ENCODE measurements at regions not wholly inside any gene's neighbourhood (a gene's known extent, or its start where the extent isn't known, plus 50 kb on each side); places are given as distances from the start of the nearest gene placed in this dataset.
"Not testable (repeated sequence)": the region's sequence is repeated elsewhere in the genome, so short reads cannot be mapped to it uniquely, and the experiment has no call there.

GRCh38 chr5:171553817-171554216 lies 134.4 kb downstream of the FGF18 start:
- H3K4me3 Mint-ChIP-seq (ENCODE audit: low read depth); H3K27ac Mint-ChIP-seq; H3K36me3 Mint-ChIP-seq (ENCODE audit: low read depth); H3K4me1 Mint-ChIP-seq (ENCODE audit: low read depth); H3K27me3 Mint-ChIP-seq (ENCODE audit: low read depth); H3K9me3 Mint-ChIP-seq; intact Hi-C loops (cut with micrococcal nuclease); DNase-seq (ENCODE audit: low spot score): not testable (repeated sequence)

- no peaks in the 10 kb centered on the region for H3K27me3 Mint-ChIP-seq (ENCODE audit: low read depth)
- H3K9me3 Mint-ChIP-seq, result no peaks in the 10 kb centered on the region
- DNase-seq (ENCODE audit: low spot score), result no peak
- no peaks in the 10 kb centered on the region for H3K4me1 Mint-ChIP-seq (ENCODE audit: low read depth)
- no peak overlapping the region for H3K4me3 Mint-ChIP-seq (ENCODE audit: low read depth)
- H3K27ac Mint-ChIP-seq, result no peak overlapping the region
- intact Hi-C loops (cut with micrococcal nuclease), result no loop called here
- H3K36me3 Mint-ChIP-seq (ENCODE audit: low read depth), result no peaks in the 10 kb centered on the region
Observed at GRCh38 chr5:171555160-171555559, 135.7 kb downstream of the FGF18 start.

GRCh38 chr5:171562822-171563221 lies 143.4 kb downstream of the FGF18 start:
- Mint-ChIP-seq H3K36me3 (ENCODE audit: low read depth) (no peaks in the 10 kb centered on the region), H3K4me3 (ENCODE audit: low read depth) (no peak overlapping the region), H3K27ac (no peak overlapping the region), H3K4me1 (ENCODE audit: low read depth) (no peaks in the 10 kb centered on the region), H3K27me3 (ENCODE audit: low read depth) (no peaks in the 10 kb centered on the region), H3K9me3 (peaks cover 8% of the 10 kb centered on the region)
- DNase-seq (ENCODE audit: low spot score), result no peak
- intact Hi-C loops (cut with micrococcal nuclease), result no loop called here

- Mint-ChIP-seq H3K4me3 (ENCODE audit: low read depth) (no peak overlapping the region), H3K36me3 (ENCODE audit: low read depth) (no peaks in the 10 kb centered on the region), H3K27ac (no peak overlapping the region), H3K4me1 (ENCODE audit: low read depth) (no peaks in the 10 kb centered on the region), H3K9me3 (peaks cover 18% of the 10 kb centered on the region), H3K27me3 (ENCODE audit: low read depth) (no peaks in the 10 kb centered on the region)
- no peak for DNase-seq (ENCODE audit: low spot score)
- intact Hi-C loops (cut with micrococcal nuclease), result no loop called here
Observed at GRCh38 chr5:171568389-171568788, 148.9 kb downstream of the FGF18 start.

- H3K27ac Mint-ChIP-seq, result no peak overlapping the region
- H3K9me3 Mint-ChIP-seq, result peaks cover 18% of the 10 kb centered on the region
- no peak for DNase-seq (ENCODE audit: low spot score)
- no peak overlapping the region for H3K4me3 Mint-ChIP-seq (ENCODE audit: low read depth)
- H3K4me1 Mint-ChIP-seq (ENCODE audit: low read depth), result no peaks in the 10 kb centered on the region
- no peaks in the 10 kb centered on the region for H3K27me3 Mint-ChIP-seq (ENCODE audit: low read depth)
- intact Hi-C loops (cut with micrococcal nuclease), result no loop called here
- no peaks in the 10 kb centered on the region for H3K36me3 Mint-ChIP-seq (ENCODE audit: low read depth)
Observed at GRCh38 chr5:171569065-171569712, 149.7 kb downstream of the FGF18 start.

- Mint-ChIP-seq H3K27me3 (ENCODE audit: low read depth) (no peaks in the 10 kb centered on the region), H3K9me3 (peaks cover 18% of the 10 kb centered on the region), H3K4me1 (ENCODE audit: low read depth) (no peaks in the 10 kb centered on the region), H3K36me3 (ENCODE audit: low read depth) (no peaks in the 10 kb centered on the region), H3K4me3 (ENCODE audit: low read depth) (no peak overlapping the region), H3K27ac (no peak overlapping the region)
- intact Hi-C loops (cut with micrococcal nuclease), result no loop called here
- no peak for DNase-seq (ENCODE audit: low spot score)
Observed at GRCh38 chr5:171570244-171570825, 150.9 kb downstream of the FGF18 start.

- H3K27me3 Mint-ChIP-seq (ENCODE audit: low read depth), result no peaks in the 10 kb centered on the region
- peaks cover 18% of the 10 kb centered on the region for H3K9me3 Mint-ChIP-seq
- intact Hi-C loops (cut with micrococcal nuclease), result no loop called here
- no peaks in the 10 kb centered on the region for H3K36me3 Mint-ChIP-seq (ENCODE audit: low read depth)
- no peak overlapping the region for H3K27ac Mint-ChIP-seq
- no peak for DNase-seq (ENCODE audit: low spot score)
- H3K4me1 Mint-ChIP-seq (ENCODE audit: low read depth), result no peaks in the 10 kb centered on the region
- no peak overlapping the region for H3K4me3 Mint-ChIP-seq (ENCODE audit: low read depth)
Observed at GRCh38 chr5:171571663-171572062, 152.2 kb downstream of the FGF18 start.

- intact Hi-C loops (cut with micrococcal nuclease), result no loop called here
- Mint-ChIP-seq H3K4me1 (ENCODE audit: low read depth) (no peaks in the 10 kb centered on the region), H3K9me3 (peaks cover 18% of the 10 kb centered on the region), H3K27me3 (ENCODE audit: low read depth) (no peaks in the 10 kb centered on the region), H3K36me3 (ENCODE audit: low read depth) (no peaks in the 10 kb centered on the region), H3K4me3 (ENCODE audit: low read depth) (no peak overlapping the region), H3K27ac (no peak overlapping the region)
- DNase-seq (ENCODE audit: low spot score), result no peak
Observed at GRCh38 chr5:171573021-171573420, 153.6 kb downstream of the FGF18 start.

GRCh38 chr5:171573451-171574225 lies 154.2 kb downstream of the FGF18 start:
- H3K36me3 Mint-ChIP-seq (ENCODE audit: low read depth), result no peaks in the 10 kb centered on the region
- H3K4me3 Mint-ChIP-seq (ENCODE audit: low read depth), result no peak overlapping the region
- H3K27ac Mint-ChIP-seq, result no peak overlapping the region
- DNase-seq (ENCODE audit: low spot score), result no peak
- intact Hi-C loops (cut with micrococcal nuclease), result no loop called here
- no peaks in the 10 kb centered on the region for H3K4me1 Mint-ChIP-seq (ENCODE audit: low read depth)
- H3K9me3 Mint-ChIP-seq, result peaks cover 14% of the 10 kb centered on the region
- no peaks in the 10 kb centered on the region for H3K27me3 Mint-ChIP-seq (ENCODE audit: low read depth)

- no peaks in the 10 kb centered on the region for H3K27me3 Mint-ChIP-seq (ENCODE audit: low read depth)
- H3K36me3 Mint-ChIP-seq (ENCODE audit: low read depth), result no peaks in the 10 kb centered on the region
- peaks cover 9% of the 10 kb centered on the region for H3K9me3 Mint-ChIP-seq
- no peak for DNase-seq (ENCODE audit: low spot score)
- H3K4me3 Mint-ChIP-seq (ENCODE audit: low read depth), result no peak overlapping the region
- intact Hi-C loops (cut with micrococcal nuclease), result no loop called here
- H3K27ac Mint-ChIP-seq, result no peak overlapping the region
- no peaks in the 10 kb centered on the region for H3K4me1 Mint-ChIP-seq (ENCODE audit: low read depth)
Observed at GRCh38 chr5:171574376-171574775, 154.9 kb downstream of the FGF18 start.

- no peak for DNase-seq (ENCODE audit: low spot score)
- Mint-ChIP-seq H3K36me3 (ENCODE audit: low read depth) (no peaks in the 10 kb centered on the region), H3K4me3 (ENCODE audit: low read depth) (no peak overlapping the region), H3K27ac (no peak overlapping the region), H3K4me1 (ENCODE audit: low read depth) (no peaks in the 10 kb centered on the region), H3K27me3 (ENCODE audit: low read depth) (no peaks in the 10 kb centered on the region), H3K9me3 (no peaks in the 10 kb centered on the region)
- intact Hi-C loops (cut with micrococcal nuclease), result no loop called here
Observed at GRCh38 chr5:171575386-171575785, 155.9 kb downstream of the FGF18 start.

- Mint-ChIP-seq H3K4me1 (ENCODE audit: low read depth) (no peaks in the 10 kb centered on the region), H3K9me3 (no peaks in the 10 kb centered on the region), H3K36me3 (ENCODE audit: low read depth) (no peaks in the 10 kb centered on the region), H3K4me3 (ENCODE audit: low read depth) (no peak overlapping the region), H3K27ac (no peak overlapping the region), H3K27me3 (ENCODE audit: low read depth) (no peaks in the 10 kb centered on the region)
- DNase-seq (ENCODE audit: low spot score), result no peak
- intact Hi-C loops (cut with micrococcal nuclease), result no loop called here
Observed at GRCh38 chr5:171575808-171576207, 156.4 kb downstream of the FGF18 start.

- intact Hi-C loops (cut with micrococcal nuclease), result no loop called here
- no peaks in the 10 kb centered on the region for H3K4me1 Mint-ChIP-seq (ENCODE audit: low read depth)
- H3K4me3 Mint-ChIP-seq (ENCODE audit: low read depth), result no peak overlapping the region
- no peaks in the 10 kb centered on the region for H3K9me3 Mint-ChIP-seq
- DNase-seq (ENCODE audit: low spot score), result no peak
- H3K27ac Mint-ChIP-seq, result no peak overlapping the region
- no peaks in the 10 kb centered on the region for H3K27me3 Mint-ChIP-seq (ENCODE audit: low read depth)
- no peaks in the 10 kb centered on the region for H3K36me3 Mint-ChIP-seq (ENCODE audit: low read depth)
Observed at GRCh38 chr5:171577042-171577758, 157.8 kb downstream of the FGF18 start.

Measured in activated T-helper 2 cell treated with anti-CD3 and anti-CD28 coated beads, Interferon-gamma antibody, Interleukin-2, Interleukin-4, amounts not matched to agents 10 μg/mL and 5 μg/mL and 100 μg/mL, durations not matched to agents 14 hours and 24 hours and 36 hours (primary cell).